HEK293 (cell line): ENCODE measurements at regions not wholly inside any gene's neighbourhood (a gene's known extent, or its start where the extent isn't known, plus 50 kb on each side); places are given as distances from the start of the nearest gene placed in this dataset.
A peak's percentile ranks its signal among the peaks of the same experiment; 100 is the strongest.

Experiments
- AEBP2 ChIP-seq: fragments of 450-650 bp; formaldehyde crosslinking; IDR thresholded peaks from 2 replicates; pipeline ENCODE4 v1.5.1; 2016; ENCODE audit warnings: missing biosample characterization, missing genetic modification characterization, borderline replicate concordance
- ATF2 ChIP-seq: fragments of 450-650 bp; formaldehyde crosslinking; IDR thresholded peaks from 2 replicates; pipeline ENCODE4 v1.5.1; 2016; ENCODE audit warnings: missing biosample characterization, missing genetic modification characterization, low read depth
- HOXD13 ChIP-seq: sonication (generic); formaldehyde crosslinking; IDR thresholded peaks from 2 replicates; pipeline ENCODE4 v1.8.0; 2022; ENCODE audit warnings: missing genetic modification reagents, borderline replicate concordance
- IKZF3 ChIP-seq: fragments of 450-650 bp; IDR thresholded peaks from 2 replicates; pipeline ENCODE4 v1.5.0; 2018; ENCODE audit warnings: missing biosample characterization, mild to moderate bottlenecking, missing genetic modification characterization, moderate library complexity
- SP7 ChIP-seq: fragments of 450-650 bp; formaldehyde crosslinking; IDR thresholded peaks from 2 replicates; pipeline ENCODE4 v1.5.1; 2016; ENCODE audit warnings: missing biosample characterization, missing genetic modification characterization
- TRIM28 ChIP-seq: IDR thresholded peaks from 2 replicates; pipeline ENCODE4 v1.6.1; 2011; ENCODE audit warnings: low read length, control low read depth, borderline replicate concordance
- YY1 ChIP-seq: fragments of 450-650 bp; formaldehyde crosslinking; IDR thresholded peaks from 2 replicates; pipeline ENCODE4 v1.5.1; 2018; ENCODE audit warnings: missing biosample characterization, missing genetic modification characterization
- ZBTB21 ChIP-seq: fragments of 450-650 bp; formaldehyde crosslinking; IDR thresholded peaks from 2 replicates; pipeline ENCODE4 v1.5.1; 2017; ENCODE audit warnings: missing biosample characterization, missing genetic modification characterization
- ZBTB8A ChIP-seq: fragments of 450-650 bp; formaldehyde crosslinking; IDR thresholded peaks from 2 replicates; pipeline ENCODE4 v1.5.1; 2016; ENCODE audit warnings: missing biosample characterization, missing genetic modification characterization
- ZIC2 ChIP-seq: fragments of 450-650 bp; formaldehyde crosslinking; IDR thresholded peaks from 2 replicates; pipeline ENCODE4 v1.5.1; 2016; ENCODE audit warnings: missing biosample characterization, missing genetic modification characterization
- ZNF580 ChIP-seq: fragments of 450-650 bp; formaldehyde crosslinking; IDR thresholded peaks from 2 replicates; pipeline ENCODE4 v1.5.1; 2016; ENCODE audit warnings: missing biosample characterization, missing genetic modification characterization
- ZNF629 ChIP-seq: fragments of 450-650 bp; formaldehyde crosslinking; IDR thresholded peaks from 2 replicates; pipeline ENCODE4 v1.5.1; 2017; ENCODE audit warnings: missing biosample characterization, missing genetic modification characterization
- TF ChIP-seq, protein P1 (sequence below): fragments of 450-650 bp; formaldehyde crosslinking; IDR thresholded peaks from 2 replicates; pipeline ENCODE4 v1.5.1; 2016; ENCODE audit warnings: missing biosample characterization, missing genetic modification characterization
- TF ChIP-seq, protein P2 (sequence below): fragments of 450-650 bp; formaldehyde crosslinking; IDR thresholded peaks from 2 replicates; pipeline ENCODE4 v1.5.1; 2017; ENCODE audit warnings: missing biosample characterization, missing genetic modification characterization
- TF ChIP-seq, protein P3 (sequence below): fragments of 450-650 bp; formaldehyde crosslinking; conservative IDR thresholded peaks from 2 replicates; pipeline ENCODE4 v1.5.1; 2016; ENCODE audit warnings: low read depth, missing biosample characterization, missing genetic modification characterization

GRCh38 chr11:119888119-119888518 is 159.1 kb upstream of the NECTIN1 start (continued):
- peak; percentile 64; the same call in 1 of the 2 replicates for TF ChIP-seq SP7
- peak; percentile 67; the same call in 1 of the 2 replicates for TF ChIP-seq ZNF580 (tag by site-specific recombination)
- TF ChIP-seq, protein P1, sequence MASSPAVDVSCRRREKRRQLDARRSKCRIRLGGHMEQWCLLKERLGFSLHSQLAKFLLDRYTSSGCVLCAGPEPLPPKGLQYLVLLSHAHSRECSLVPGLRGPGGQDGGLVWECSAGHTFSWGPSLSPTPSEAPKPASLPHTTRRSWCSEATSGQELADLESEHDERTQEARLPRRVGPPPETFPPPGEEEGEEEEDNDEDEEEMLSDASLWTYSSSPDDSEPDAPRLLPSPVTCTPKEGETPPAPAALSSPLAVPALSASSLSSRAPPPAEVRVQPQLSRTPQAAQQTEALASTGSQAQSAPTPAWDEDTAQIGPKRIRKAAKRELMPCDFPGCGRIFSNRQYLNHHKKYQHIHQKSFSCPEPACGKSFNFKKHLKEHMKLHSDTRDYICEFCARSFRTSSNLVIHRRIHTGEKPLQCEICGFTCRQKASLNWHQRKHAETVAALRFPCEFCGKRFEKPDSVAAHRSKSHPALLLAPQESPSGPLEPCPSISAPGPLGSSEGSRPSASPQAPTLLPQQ (tag by site-specific recombination): peak; percentile 63
- TF ChIP-seq IKZF3: peak; percentile 84
- 0 out of 2 replicates have a peak, but pooled peaks have one; percentile 28 for TF ChIP-seq YY1
- TF ChIP-seq ZIC2 (tag by site-specific recombination): peak; percentile 100
- TF ChIP-seq, protein P2, sequence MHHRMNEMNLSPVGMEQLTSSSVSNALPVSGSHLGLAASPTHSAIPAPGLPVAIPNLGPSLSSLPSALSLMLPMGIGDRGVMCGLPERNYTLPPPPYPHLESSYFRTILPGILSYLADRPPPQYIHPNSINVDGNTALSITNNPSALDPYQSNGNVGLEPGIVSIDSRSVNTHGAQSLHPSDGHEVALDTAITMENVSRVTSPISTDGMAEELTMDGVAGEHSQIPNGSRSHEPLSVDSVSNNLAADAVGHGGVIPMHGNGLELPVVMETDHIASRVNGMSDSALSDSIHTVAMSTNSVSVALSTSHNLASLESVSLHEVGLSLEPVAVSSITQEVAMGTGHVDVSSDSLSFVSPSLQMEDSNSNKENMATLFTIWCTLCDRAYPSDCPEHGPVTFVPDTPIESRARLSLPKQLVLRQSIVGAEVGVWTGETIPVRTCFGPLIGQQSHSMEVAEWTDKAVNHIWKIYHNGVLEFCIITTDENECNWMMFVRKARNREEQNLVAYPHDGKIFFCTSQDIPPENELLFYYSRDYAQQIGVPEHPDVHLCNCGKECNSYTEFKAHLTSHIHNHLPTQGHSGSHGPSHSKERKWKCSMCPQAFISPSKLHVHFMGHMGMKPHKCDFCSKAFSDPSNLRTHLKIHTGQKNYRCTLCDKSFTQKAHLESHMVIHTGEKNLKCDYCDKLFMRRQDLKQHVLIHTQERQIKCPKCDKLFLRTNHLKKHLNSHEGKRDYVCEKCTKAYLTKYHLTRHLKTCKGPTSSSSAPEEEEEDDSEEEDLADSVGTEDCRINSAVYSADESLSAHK (tag by site-specific recombination): peak; percentile 79
- peak; percentile 64 for TF ChIP-seq ZNF629 (tag by site-specific recombination)
- peak; percentile 66 for TF ChIP-seq ZBTB8A (tag by site-specific recombination)
- peak; percentile 79; the same call in 1 of the 2 replicates for TF ChIP-seq TRIM28
- no peak for TF ChIP-seq AEBP2 (tag by site-specific recombination)
- TF ChIP-seq ATF2: peak; percentile 47; the same call in 1 of the 2 replicates
- TF ChIP-seq, protein P3, sequence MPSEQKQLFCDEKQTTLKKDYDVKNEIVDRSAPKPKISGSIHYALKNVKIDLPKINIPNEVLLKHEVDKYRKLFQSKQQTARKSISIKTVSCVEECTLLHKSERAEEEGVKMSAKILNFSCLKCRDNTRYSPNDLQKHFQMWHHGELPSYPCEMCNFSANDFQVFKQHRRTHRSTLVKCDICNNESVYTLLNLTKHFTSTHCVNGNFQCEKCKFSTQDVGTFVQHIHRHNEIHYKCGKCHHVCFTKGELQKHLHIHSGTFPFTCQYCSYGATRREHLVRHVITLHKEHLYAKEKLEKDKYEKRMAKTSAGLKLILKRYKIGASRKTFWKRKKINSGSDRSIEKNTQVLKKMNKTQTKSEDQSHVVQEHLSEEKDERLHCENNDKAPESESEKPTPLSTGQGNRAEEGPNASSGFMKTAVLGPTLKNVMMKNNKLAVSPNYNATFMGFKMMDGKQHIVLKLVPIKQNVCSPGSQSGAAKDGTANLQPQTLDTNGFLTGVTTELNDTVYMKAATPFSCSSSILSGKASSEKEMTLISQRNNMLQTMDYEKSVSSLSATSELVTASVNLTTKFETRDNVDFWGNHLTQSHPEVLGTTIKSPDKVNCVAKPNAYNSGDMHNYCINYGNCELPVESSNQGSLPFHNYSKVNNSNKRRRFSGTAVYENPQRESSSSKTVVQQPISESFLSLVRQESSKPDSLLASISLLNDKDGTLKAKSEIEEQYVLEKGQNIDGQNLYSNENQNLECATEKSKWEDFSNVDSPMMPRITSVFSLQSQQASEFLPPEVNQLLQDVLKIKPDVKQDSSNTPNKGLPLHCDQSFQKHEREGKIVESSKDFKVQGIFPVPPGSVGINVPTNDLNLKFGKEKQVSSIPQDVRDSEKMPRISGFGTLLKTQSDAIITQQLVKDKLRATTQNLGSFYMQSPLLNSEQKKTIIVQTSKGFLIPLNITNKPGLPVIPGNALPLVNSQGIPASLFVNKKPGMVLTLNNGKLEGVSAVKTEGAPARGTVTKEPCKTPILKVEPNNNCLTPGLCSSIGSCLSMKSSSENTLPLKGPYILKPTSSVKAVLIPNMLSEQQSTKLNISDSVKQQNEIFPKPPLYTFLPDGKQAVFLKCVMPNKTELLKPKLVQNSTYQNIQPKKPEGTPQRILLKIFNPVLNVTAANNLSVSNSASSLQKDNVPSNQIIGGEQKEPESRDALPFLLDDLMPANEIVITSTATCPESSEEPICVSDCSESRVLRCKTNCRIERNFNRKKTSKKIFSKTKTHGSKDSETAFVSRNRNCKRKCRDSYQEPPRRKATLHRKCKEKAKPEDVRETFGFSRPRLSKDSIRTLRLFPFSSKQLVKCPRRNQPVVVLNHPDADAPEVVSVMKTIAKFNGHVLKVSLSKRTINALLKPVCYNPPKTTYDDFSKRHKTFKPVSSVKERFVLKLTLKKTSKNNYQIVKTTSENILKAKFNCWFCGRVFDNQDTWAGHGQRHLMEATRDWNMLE (tag by site-specific recombination): 0 out of 2 replicates have a peak, but pooled peaks have one; percentile 32
- 0 out of 2 replicates have a peak, but pooled peaks have one; percentile 58 for TF ChIP-seq HOXD13 (CRISPR knock-in tag)
- peak; percentile 63 for TF ChIP-seq ZBTB21 (tag by site-specific recombination)
